ENCODE measurements at regions not wholly inside any gene's neighbourhood (a gene's known extent, or its start where the extent isn't known, plus 50 kb on each side); places are given as distances from the start of the nearest gene placed in this dataset.
"Not testable (repeated sequence)": the region's sequence is repeated elsewhere in the genome, so short reads cannot be mapped to it uniquely, and the experiment has no call there.

- no peak for DNase-seq
Measured at GRCh38 chr9:11158676-11159075, 545.9 kb upstream of the PTPRD start.

- DNase-seq: no peak
Measured at GRCh38 chr9:11159318-11159862, 546.6 kb upstream of the PTPRD start.

DNA sequence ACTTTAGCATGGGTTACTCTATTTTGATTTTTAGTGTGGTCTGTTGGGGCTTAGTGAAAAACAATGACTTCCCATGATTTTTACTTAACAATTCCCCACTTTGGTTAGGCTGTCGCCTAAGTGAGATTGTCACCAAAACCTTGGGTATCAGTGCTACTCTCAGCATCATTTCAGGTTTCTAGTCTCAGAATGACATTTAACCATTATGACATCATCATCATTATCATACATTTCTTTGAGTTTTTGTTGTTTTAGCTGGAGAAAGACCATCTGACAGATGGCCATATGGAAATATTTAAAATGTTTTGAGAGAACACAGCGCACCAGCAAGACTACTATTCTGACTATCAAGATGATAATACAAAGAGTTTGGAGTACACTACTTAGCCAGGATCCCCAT, 551.0 kb upstream of the PTPRD start:
- DNase-seq: no peak

- no peak for DNase-seq
Measured at GRCh38 chr9:11182001-11182400, 569.2 kb upstream of the PTPRD start.

GRCh38 chr9:11190719-11191118, 577.9 kb upstream of the PTPRD start:
- no peak for DNase-seq

GRCh38 chr9:11192993-11193392, 580.2 kb upstream of the PTPRD start:
- no peak for DNase-seq

DNA sequence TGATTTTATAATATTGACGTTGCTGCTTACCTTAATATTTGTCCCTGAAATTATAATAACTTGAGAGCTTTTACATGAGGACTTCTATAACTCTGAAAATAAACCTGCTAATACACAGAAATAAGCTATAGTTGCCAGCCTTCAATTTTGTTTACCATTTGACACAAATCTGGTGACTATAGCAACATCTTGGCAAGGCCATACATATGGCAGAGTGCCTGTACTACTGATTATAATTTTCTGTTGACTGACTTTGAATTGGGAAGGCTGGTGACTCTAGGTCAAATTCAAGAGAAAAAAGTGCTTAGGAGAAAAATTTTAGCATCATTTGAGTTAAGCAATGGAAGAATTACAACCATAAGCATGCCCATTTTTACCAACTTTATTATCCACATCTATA, 581.4 kb upstream of the PTPRD start:
- DNase-seq: no peak

- not testable (repeated sequence) for DNase-seq
Measured at GRCh38 chr9:11196840-11197365, 584.1 kb upstream of the PTPRD start.

GRCh38 chr9:11199335-11199734, 586.5 kb upstream of the PTPRD start:
- DNase-seq: no peak

- DNase-seq: no peak
Measured at GRCh38 chr9:11204521-11204920, 591.7 kb upstream of the PTPRD start.

GRCh38 chr9:11206925-11207324, 594.1 kb upstream of the PTPRD start:
- DNase-seq: no peak

- DNase-seq: no peak
Measured at GRCh38 chr9:11233696-11234095, 620.9 kb upstream of the PTPRD start.

DNA sequence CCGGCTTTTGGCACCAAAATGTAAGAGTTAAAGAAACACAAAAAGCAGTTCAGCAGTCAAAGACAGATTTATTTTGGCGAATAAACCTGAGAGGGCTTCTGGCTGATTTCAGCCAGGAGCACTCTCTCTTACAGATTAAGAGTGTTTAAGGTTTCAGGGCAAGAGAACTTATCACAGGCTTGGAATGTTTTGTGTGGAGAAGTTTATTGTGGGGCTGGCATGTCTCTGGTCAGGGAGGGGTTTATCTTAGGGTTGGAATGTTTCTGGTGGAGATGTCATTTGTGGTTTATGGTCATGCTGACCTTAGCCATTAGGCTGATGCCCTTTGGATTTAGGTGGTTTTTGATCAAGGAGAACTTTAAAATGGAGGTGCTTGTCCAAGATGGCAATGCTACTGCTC, 622.3 kb upstream of the PTPRD start:
- no peak for DNase-seq

GRCh38 chr9:11241779-11242178, 629.0 kb upstream of the PTPRD start:
- no peak for DNase-seq

- no peak for DNase-seq
Measured at GRCh38 chr9:11257992-11258391, 645.2 kb upstream of the PTPRD start.

- no peak for DNase-seq
Measured at GRCh38 chr9:11269036-11269435, 656.2 kb upstream of the PTPRD start.

- no peak for DNase-seq
Measured at GRCh38 chr9:11275158-11275695, 662.4 kb upstream of the PTPRD start.

DNA sequence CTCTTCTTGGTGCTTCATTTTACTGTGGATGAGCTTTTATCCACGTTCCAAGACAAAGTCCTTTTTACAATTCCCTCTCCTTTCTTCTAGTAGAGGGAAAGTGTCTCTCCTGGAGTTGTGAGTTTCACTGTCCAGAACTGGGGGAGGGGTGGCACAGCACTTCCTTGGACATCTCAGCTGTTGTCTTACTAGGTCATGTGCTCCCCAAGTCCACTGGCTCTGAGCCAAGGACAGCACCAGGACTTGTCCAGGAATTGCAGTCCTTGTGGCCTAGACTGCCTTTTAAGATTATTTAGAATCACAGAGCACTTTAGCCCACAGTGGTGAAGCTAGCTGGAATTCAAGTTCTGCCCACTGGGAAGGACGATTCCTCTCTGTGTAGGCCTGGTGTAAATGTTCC, 700.2 kb upstream of the PTPRD start:
- DNase-seq: no peak

GRCh38 chr9:11318946-11319345, 706.1 kb upstream of the PTPRD start:
- no peak for DNase-seq

- DNase-seq: peak; percentile 1 to 16
Measured at GRCh38 chr9:11319538-11319937, 706.7 kb upstream of the PTPRD start.

DNA sequence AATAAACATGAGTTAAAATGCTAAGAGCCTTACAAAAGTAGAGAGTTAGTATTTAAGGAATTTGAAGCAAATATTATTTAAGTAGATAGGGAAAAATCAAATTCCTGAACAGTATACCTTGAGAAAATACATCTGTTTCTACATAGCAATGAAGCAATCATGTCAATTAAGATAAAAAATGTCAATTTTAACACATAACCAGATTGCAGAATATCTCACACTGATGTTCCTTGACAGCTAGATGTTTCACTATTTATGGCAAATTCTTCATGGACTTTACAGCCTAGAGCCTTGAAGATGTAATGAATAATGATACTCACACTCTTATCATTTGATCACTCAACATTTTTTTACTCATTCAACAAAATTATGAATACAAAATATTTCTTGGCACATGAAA, 708.2 kb upstream of the PTPRD start:
- no peak for DNase-seq

- DNase-seq: no peak
Measured at GRCh38 chr9:11323457-11323856, 710.7 kb upstream of the PTPRD start.

GRCh38 chr9:11326231-11326630, 713.4 kb upstream of the PTPRD start:
- DNase-seq: no peak

GRCh38 chr9:11328326-11328725, 715.5 kb upstream of the PTPRD start:
- peak; percentile 20 to 25 for DNase-seq

GRCh38 chr9:11335011-11335410, 722.2 kb upstream of the PTPRD start:
- DNase-seq: no peak

All from SHP77 (cell line).